Smooth muscle cell (in vitro differentiated cells): ENCODE measurements at regions not wholly inside any gene's neighbourhood (a gene's known extent, or its start where the extent isn't known, plus 50 kb on each side); places are given as distances from the start of the nearest gene placed in this dataset.

Experiments
- DNase-seq: peaks from one replicate; lab custom pipeline; 2025; ENCODE audit not compliant: unreplicated experiment; lab: John Stamatoyannopoulos, UW
- H2AFZ ChIP-seq: fragments of 200-600 bp; sonication (generic); 2 replicates; pipeline ENCODE4 v1.6.0; 2016; ENCODE audit warnings: antibody characterized with exemption, low read depth, mild to moderate bottlenecking
- H3F3A ChIP-seq: fragments of 200-600 bp; sonication (generic); 2 replicates; pipeline ENCODE4 v1.6.0; 2017; ENCODE audit warnings: antibody characterized with exemption, low read depth
- H3K27ac ChIP-seq: fragments of 200-600 bp; sonication (generic); 2 replicates; pipeline ENCODE4 v1.5.1; 2016; ENCODE audit warnings: low read depth, mild to moderate bottlenecking
- H3K27me3 ChIP-seq: fragments of 200-600 bp; sonication (generic); 2 replicates; pipeline ENCODE4 v1.6.1; 2016; ENCODE audit warnings: low read depth, mild to moderate bottlenecking
- H3K36me3 ChIP-seq: fragments of 200-600 bp; sonication (generic); 2 replicates; pipeline ENCODE4 v1.5.1; 2016; ENCODE audit warnings: low read depth
- H3K4me1 ChIP-seq: fragments of 200-600 bp; sonication (generic); 2 replicates; pipeline ENCODE4 v1.5.1; 2016; ENCODE audit warnings: low read depth
- H3K4me2 ChIP-seq: fragments of 200-600 bp; sonication (generic); 2 replicates; pipeline ENCODE4 v1.6.0; 2016; ENCODE audit warnings: mild to moderate bottlenecking
- H3K4me3 ChIP-seq: fragments of 200-600 bp; sonication (generic); 2 replicates; pipeline ENCODE4 v1.5.1; 2016; ENCODE audit warnings: mild to moderate bottlenecking
- H3K79me2 ChIP-seq: fragments of 200-600 bp; sonication (generic); 2 replicates; pipeline ENCODE4 v1.6.0; 2016; ENCODE audit warnings: low read depth, mild to moderate bottlenecking
- H3K9ac ChIP-seq: fragments of 200-600 bp; sonication (generic); 2 replicates; pipeline ENCODE4 v1.6.0; 2016; ENCODE audit warnings: low read depth
- H3K9me3 ChIP-seq: fragments of 200-600 bp; sonication (generic); replicated peaks from 2 replicates; pipeline ENCODE4 v1.5.1; 2016; ENCODE audit warnings: low read depth
- H4K20me1 ChIP-seq: fragments of 200-600 bp; sonication (generic); 2 replicates; pipeline ENCODE4 v1.6.0; 2016; ENCODE audit warnings: low read depth
- CTCF ChIP-seq: fragments of 200-600 bp; sonication (generic); IDR thresholded peaks from 2 replicates; pipeline ENCODE4 v1.5.1; 2017; ENCODE audit warnings: borderline replicate concordance, mild to moderate bottlenecking, antibody characterized with exemption; ENCODE audit not compliant: insufficient read depth, poor library complexity, severe bottlenecking
- WGBS: methylation state at CpG from one replicate; pipeline ENCODE4 v1.1.7; 2016; ENCODE audit warnings: low lambda C conversion rate; 5-methylcytosine and 5-hydroxymethylcytosine counted together

GRCh38 chr9:134487066-134487710 lies 154.4 kb upstream of the COL5A1 start:
- no peaks in the 10 kb centered on the region for H3K36me3 ChIP-seq
- WGBS: 97% methylated on average over 15 of the region's 15 CpGs
- H3K4me2 ChIP-seq: no peak overlapping the region
- H2AFZ ChIP-seq: no peak overlapping the region
- no peaks in the 10 kb centered on the region for H3K79me2 ChIP-seq
- no peak overlapping the region for H3K4me3 ChIP-seq
- H3K4me1 ChIP-seq: no peaks in the 10 kb centered on the region
- no peak for TF ChIP-seq CTCF
- no peaks in the 10 kb centered on the region for H3K9me3 ChIP-seq
- no peak for DNase-seq
- no peaks in the 10 kb centered on the region for H4K20me1 ChIP-seq
- H3K27ac ChIP-seq: peak overlapping the region; percentile 59
- H3K27me3 ChIP-seq: no peaks in the 10 kb centered on the region
- H3K9ac ChIP-seq: no peak overlapping the region
- H3F3A ChIP-seq: peaks cover 11% of the 10 kb centered on the region

DNA sequence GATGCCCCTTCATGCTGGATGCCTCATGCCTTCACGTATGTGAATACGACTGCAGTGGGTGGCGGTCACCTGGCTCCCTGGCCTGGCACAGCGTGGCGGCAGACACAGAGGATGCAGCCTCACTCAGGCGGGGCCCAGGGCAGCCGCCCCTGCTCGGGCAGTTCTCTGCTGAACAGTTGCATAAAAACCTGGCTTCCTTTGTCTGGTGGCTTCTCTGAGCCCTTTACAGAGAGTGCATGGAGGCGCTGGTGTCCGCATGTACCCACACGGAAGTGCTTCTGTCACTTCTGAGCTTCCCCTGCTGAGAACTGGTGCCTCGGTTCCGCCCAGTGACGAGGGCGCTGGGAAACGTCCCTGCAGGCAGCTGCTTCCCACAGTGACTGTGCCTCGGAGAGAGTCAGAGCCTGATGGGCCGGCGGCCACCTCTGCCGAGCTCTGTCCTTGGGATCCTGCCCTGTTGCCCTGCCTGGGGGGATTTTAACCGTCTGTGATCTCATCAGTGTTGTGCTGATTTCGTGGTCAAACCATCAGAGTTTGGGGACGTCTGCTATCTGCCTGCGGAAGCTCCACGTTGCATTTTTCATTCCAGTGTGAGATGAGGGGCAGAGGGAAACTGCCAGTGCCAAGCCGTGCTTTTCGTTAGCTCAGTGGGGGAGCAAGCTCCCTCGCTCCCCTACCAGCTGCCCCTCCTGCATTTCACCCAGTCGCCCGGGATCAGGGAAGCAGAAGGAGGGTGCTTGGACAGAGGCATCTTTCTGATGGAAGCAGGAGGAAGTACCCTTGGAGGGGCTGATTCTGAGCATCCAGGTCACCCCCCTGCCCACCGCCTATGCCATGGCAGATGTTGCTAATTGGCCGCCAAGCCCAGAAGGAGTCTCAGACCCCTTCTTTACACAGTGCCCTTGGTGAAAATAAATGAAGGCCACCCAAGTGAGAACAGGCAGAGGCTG lies 153.0 kb upstream of the COL5A1 start:
- 50% methylated on average over 32 of the region's 32 CpGs for WGBS
- Histone ChIP-seq H3K27me3 (no peaks in the 10 kb centered on the region), H3K36me3 (no peaks in the 10 kb centered on the region), H3K79me2 (no peaks in the 10 kb centered on the region), H3K9me3 (no peaks in the 10 kb centered on the region), H3F3A (peaks cover 11% of the 10 kb centered on the region), H3K9ac (no peak overlapping the region), H2AFZ (no peak overlapping the region), H3K4me1 (peaks cover 12% of the 10 kb centered on the region), H3K27ac (peak overlapping the region; percentile 80), H3K4me2 (peak overlapping the region; percentile 25), H3K4me3 (no peak overlapping the region), H4K20me1 (no peaks in the 10 kb centered on the region)
- DNase-seq: no peak
- no peak for TF ChIP-seq CTCF

DNA sequence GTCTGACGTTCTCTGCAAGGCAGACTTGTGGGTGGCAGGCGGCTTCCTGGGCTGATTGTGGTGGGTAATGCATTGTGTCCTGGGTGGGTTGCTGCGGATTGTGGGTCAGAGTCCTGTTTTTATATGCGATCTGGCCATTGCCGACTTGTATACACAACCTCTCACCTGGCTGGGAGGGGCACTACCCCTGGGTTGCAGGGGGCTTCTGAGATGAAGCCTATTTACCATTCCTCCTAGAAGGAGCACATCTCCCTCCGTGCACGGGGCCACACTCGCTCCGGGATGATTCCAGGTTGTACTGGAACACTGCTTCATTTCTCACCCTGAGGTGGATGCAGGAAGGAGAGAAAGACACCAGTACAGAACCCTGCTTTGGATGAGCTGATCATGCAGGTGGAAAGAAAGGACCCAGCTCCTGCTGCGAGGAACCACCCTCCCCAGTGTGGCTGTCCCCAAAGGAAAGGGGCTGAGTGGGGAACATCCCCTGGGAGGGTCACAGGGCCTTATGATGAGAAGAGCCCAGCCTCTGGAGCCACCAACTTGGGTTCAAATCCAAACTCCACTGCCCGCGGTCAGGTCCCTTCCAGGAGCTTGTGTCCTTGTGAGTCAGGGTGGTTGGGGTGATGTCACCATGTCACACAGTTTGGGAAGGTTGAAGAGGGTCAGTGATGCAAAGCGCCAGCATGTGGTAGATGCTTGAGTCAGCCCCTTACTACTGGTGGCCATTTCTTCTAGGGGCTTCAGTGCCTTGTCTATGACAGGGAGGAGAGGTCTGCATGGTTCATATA lies 151.8 kb upstream of the COL5A1 start:
- DNase-seq: no peak
- Histone ChIP-seq H3K9me3 (no peaks in the 10 kb centered on the region), H3K4me3 (no peak overlapping the region), H3K27me3 (no peaks in the 10 kb centered on the region), H3F3A (peaks cover 11% of the 10 kb centered on the region), H3K27ac (peak overlapping the region; percentile 88), H2AFZ (no peak overlapping the region), H4K20me1 (no peaks in the 10 kb centered on the region), H3K4me2 (no peak overlapping the region), H3K79me2 (no peaks in the 10 kb centered on the region), H3K4me1 (peaks cover 12% of the 10 kb centered on the region), H3K9ac (no peak overlapping the region), H3K36me3 (no peaks in the 10 kb centered on the region)
- TF ChIP-seq CTCF: no peak
- WGBS: 83% methylated on average over 13 of the region's 13 CpGs
